ENCODE measurements at regions not wholly inside any gene's neighbourhood (a gene's known extent, or its start where the extent isn't known, plus 50 kb on each side); places are given as distances from the start of the nearest gene placed in this dataset.

DNA sequence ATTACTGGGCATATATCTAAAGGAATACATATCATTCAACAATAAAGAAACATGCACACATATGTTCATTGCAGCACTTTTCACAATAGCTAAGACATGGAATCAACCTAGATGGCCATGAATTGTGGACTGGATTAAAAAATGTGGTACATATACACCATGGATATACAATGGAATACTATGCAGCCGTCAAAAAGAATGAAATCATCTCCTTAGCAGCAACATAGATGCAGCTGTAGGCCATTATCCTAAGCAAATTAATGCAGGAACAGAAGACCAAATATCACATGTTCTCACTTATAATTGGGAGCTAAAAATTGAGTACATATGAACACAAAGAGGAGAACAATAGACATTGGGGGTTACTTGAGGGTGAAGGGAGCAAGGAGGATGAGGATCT, 175.6 kb downstream of the POLR1F start:
- no peak overlapping the region for H3K56ac ChIP-seq (ENCODE audit: extremely low read depth, insufficient read depth, low read length)
- H2AFZ ChIP-seq (replicated peaks; ENCODE audit: low read length, poor library complexity) = no peak overlapping the region
- H3K27me3 ChIP-seq (ENCODE audit: control insufficient read depth, insufficient read depth, low read length) = no peaks in the 10 kb centered on the region
- TF ChIP-seq RAD21 (IDR thresholded peaks at IDR 0.05; ENCODE audit: low read length) (no peak), RCOR1 (IDR thresholded peaks at IDR 0.05; ENCODE audit: insufficient replicate concordance, low read length) (no peak), NFE2L2 (IDR thresholded peaks at IDR 0.05; ENCODE audit: low read depth, low read length) (no peak), CEBPB (IDR thresholded peaks at IDR 0.05; ENCODE audit: low read depth, low read length) (no peak), MAZ (IDR thresholded peaks at IDR 0.05; ENCODE audit: borderline replicate concordance, low read depth, low read length) (no peak)
- TF ChIP-seq, protein P1, sequence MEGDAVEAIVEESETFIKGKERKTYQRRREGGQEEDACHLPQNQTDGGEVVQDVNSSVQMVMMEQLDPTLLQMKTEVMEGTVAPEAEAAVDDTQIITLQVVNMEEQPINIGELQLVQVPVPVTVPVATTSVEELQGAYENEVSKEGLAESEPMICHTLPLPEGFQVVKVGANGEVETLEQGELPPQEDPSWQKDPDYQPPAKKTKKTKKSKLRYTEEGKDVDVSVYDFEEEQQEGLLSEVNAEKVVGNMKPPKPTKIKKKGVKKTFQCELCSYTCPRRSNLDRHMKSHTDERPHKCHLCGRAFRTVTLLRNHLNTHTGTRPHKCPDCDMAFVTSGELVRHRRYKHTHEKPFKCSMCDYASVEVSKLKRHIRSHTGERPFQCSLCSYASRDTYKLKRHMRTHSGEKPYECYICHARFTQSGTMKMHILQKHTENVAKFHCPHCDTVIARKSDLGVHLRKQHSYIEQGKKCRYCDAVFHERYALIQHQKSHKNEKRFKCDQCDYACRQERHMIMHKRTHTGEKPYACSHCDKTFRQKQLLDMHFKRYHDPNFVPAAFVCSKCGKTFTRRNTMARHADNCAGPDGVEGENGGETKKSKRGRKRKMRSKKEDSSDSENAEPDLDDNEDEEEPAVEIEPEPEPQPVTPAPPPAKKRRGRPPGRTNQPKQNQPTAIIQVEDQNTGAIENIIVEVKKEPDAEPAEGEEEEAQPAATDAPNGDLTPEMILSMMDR (conservative IDR thresholded peaks at IDR 0.05; ENCODE audit: low read depth, low read length) = no peak
- TF ChIP-seq, protein P2, sequence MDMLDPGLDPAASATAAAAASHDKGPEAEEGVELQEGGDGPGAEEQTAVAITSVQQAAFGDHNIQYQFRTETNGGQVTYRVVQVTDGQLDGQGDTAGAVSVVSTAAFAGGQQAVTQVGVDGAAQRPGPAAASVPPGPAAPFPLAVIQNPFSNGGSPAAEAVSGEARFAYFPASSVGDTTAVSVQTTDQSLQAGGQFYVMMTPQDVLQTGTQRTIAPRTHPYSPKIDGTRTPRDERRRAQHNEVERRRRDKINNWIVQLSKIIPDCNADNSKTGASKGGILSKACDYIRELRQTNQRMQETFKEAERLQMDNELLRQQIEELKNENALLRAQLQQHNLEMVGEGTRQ (IDR thresholded peaks at IDR 0.05; ENCODE audit: low read depth, low read length) = no peak
- no peak overlapping the region for H4K5ac ChIP-seq (ENCODE audit: low read depth, low read length)
- H3K36me3 ChIP-seq (ENCODE audit: control insufficient read depth, insufficient read depth, low read length) = no peaks in the 10 kb centered on the region
- no peak for DNase-seq
- no peak overlapping the region for H3K4ac ChIP-seq (ENCODE audit: low read depth, low read length)
- H4K8ac ChIP-seq (ENCODE audit: low read depth in 2 of 2, low read length in 2 of 2) = no peak overlapping the region
- dilution Hi-C loops (cut with HindIII; ENCODE audit: low sequenced_read_pairs, unreplicated experiment) (no loop called here), in situ Hi-C loops (cut with MboI; ENCODE audit: low sequenced_read_pairs) (no loop called here), intact Hi-C loops (cut with micrococcal nuclease) (no loop called here)
- H2AK9ac ChIP-seq (replicated peaks; ENCODE audit: low read depth, low read length, poor library complexity) = no peak overlapping the region
- no peak overlapping the region for H2BK15ac ChIP-seq (ENCODE audit: low read depth, low read length)
- H3K4me3 ChIP-seq (ENCODE audit: insufficient read depth, low read depth, low read length) = no peak overlapping the region
- H2BK20ac ChIP-seq (ENCODE audit: low read depth, low read length) = no peak overlapping the region
- H3K4me1 ChIP-seq (ENCODE audit: control insufficient read depth, insufficient read depth, low read length) = no peaks in the 10 kb centered on the region
- H3K9me1 ChIP-seq (ENCODE audit: insufficient read depth, low read length) = no peaks in the 10 kb centered on the region
- ChIA-PET CTCF (no interaction called here), POLR2A (ENCODE audit: unreplicated experiment) (no interaction called here)
- no TSS peak for BruUV-seq (replicated peaks)
- no CpG with 5 or more reads among the region's 1 CpG for WGBS, 2 experiments (ENCODE audit: extremely low coverage in 2 of 2, insufficient read length in 1 of 2)
- no peak overlapping the region for H3K23ac ChIP-seq (ENCODE audit: low read depth, low read length)
- H3K18ac ChIP-seq (ENCODE audit: low read depth, low read length) = no peak overlapping the region
- no peak overlapping the region for H3K27ac ChIP-seq (ENCODE audit: insufficient read depth, low read length)
- H3K9me3 ChIP-seq (ENCODE audit: control insufficient read depth, insufficient read depth, low read length) = no peaks in the 10 kb centered on the region
- no peak overlapping the region for H2BK5ac ChIP-seq (ENCODE audit: low read depth, low read length, poor library complexity, severe bottlenecking)
- no peak for ATAC-seq (ENCODE audit: low read depth)
- H3K14ac ChIP-seq (replicated peaks; ENCODE audit: low read depth, low read length) = no peak overlapping the region
- H3K79me1 ChIP-seq (ENCODE audit: low read depth in 1 of 2, low read length in 2 of 2) = no peaks in the 10 kb centered on the region
- H3K9ac ChIP-seq (ENCODE audit: low read depth, low read length) = no peak overlapping the region
- no peak overlapping the region for H2BK120ac ChIP-seq (ENCODE audit: low read depth, low read length)
- H3K4me2 ChIP-seq (ENCODE audit: low read depth, low read length) = no peak overlapping the region
- no peak overlapping the region for H2AK5ac ChIP-seq (ENCODE audit: low read depth, low read length)
- H4K91ac ChIP-seq (ENCODE audit: insufficient read depth, low read depth, low read length) = no peak overlapping the region
- H4K20me1 ChIP-seq (ENCODE audit: insufficient read depth, low read length) = no peaks in the 10 kb centered on the region
